PC-9 (cell line): ENCODE measurements at regions not wholly inside any gene's neighbourhood (a gene's known extent, or its start where the extent isn't known, plus 50 kb on each side); places are given as distances from the start of the nearest gene placed in this dataset.

ENCODE experiments used
- CTCF ChIP-seq: fragments of 200-600 bp; sonication (generic); conservative IDR thresholded peaks from 2 replicates; pipeline ENCODE4 v1.6.1; 2017; ENCODE audit warnings: mixed run types, antibody characterized with exemption, mild to moderate bottlenecking, moderate library complexity
- EZH2 ChIP-seq: fragments of 200-600 bp; sonication (generic); IDR thresholded peaks from 2 replicates; pipeline ENCODE4 v1.8.0; 2017; ENCODE audit warnings: antibody characterized with exemption, low read depth

- TF ChIP-seq CTCF = no peak
- no peak for TF ChIP-seq EZH2
These were observed 118.4 kb downstream of the DDX53 start for GRCh38 chrX:23118163-23118562.
